ENCODE measurements at regions not wholly inside any gene's neighbourhood (a gene's known extent, or its start where the extent isn't known, plus 50 kb on each side); places are given as distances from the start of the nearest gene placed in this dataset.
"Not testable (repeated sequence)": the region's sequence is repeated elsewhere in the genome, so short reads cannot be mapped to it uniquely, and the experiment has no call there.

DNA sequence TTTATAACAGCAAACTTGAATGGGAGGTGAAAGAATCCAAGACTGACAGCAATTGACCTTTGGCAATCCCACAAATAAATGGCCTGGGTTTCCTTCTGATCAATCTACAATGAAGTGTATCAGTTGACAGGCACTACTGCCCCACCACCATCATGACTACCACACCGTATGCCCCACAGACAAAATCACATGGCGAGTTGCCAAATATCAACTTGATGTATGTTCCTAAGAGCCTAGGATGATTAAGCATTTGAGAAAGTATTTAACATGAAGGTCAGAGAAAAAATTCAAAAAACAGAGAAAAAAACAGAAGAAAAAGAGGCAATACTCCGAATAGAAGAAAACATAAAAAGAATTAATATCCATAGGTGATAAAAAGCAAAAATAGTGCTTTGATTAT lies 215.9 kb upstream of the STAC start:
- in situ Hi-C loops (cut with HindIII; ENCODE audit: low pct_unique_long_range_greater_than_20kb, low sequenced_read_pairs): no loop called here

DNA sequence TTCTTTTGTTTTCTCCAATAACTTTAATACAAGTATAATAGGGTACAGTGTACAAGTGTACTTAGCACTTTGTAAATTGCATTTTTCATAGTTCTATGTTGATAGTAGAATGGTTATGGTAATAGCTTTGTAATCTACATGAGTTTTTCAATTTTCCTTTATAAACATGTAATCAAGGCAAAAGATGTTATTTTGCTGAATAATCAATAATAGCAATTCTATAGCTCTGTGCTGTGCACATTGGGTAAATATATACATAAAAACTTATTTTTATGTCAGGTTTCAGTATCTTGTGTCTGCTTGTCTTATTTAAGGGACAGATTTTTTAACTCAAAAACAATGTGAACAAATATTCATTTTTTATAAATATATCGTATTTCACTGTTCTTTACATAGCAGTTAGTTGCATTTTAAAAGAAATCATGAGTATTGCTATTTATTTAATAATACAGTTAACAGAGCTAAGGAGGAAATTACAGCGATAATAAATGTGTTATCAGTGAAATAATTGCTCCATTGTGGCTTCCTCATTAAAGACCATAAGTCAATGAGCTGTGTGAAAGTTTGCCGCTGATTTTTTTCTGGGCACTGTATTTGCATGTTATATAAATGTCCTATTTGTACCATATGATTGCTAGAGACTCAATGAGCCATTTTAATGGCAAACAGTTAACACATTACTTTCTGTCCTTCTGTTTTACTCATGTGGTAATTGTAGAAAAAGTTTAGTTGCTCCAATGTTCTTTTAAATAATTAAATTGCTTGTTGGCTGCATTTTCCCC lies 214.6 kb upstream of the STAC start:
- in situ Hi-C loops (cut with HindIII; ENCODE audit: low pct_unique_long_range_greater_than_20kb, low sequenced_read_pairs): no loop called here

More for the DNA sequence above, 215.9 kb upstream of the STAC start:
- DNase-seq (ENCODE audit: low read depth): no peak

DNA sequence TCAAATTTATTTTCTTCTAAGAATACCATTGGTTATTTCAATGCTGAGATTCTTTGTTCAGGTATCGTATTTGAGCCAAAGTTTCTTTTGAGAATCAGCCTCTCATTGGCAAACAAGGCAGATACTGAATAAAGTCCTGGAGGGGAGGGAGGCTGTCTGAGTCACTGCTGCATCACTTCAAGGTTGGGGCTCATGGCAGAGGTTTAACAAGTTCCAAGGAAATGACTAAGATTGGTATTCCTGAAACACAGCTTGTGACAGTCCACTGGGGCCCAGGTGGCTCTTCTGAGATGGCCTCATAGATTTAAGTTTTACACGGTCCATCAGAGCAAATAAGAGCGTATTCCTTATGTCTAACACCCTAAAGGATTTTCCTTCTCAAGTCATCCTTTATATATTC lies 213.8 kb upstream of the STAC start:
- peak; percentile 56 for DNase-seq (ENCODE audit: low read depth)
- in situ Hi-C loops (cut with HindIII; ENCODE audit: low pct_unique_long_range_greater_than_20kb, low sequenced_read_pairs): no loop called here

More for the DNA sequence above, 214.6 kb upstream of the STAC start:
- DNase-seq (ENCODE audit: low read depth): no peak

DNA sequence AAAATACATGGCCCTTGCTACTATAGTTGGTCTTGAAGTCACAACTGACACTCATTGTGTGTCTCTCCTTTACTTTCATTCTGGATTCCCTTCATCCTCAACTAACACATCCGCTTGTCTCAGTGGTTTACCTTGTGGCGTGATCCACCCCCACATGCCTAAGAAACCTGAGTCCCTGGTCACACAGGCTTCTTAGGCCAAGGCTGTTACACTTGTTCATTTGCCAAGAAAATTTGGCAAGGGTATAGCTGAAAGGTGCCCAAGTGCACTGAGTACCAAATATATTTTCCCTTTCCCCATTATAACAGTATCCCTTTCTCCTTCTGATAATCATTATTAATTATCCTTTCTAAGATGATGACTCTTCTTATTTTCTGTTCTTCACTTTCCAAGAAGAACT lies 207.6 kb upstream of the STAC start:
- in situ Hi-C loops (cut with HindIII; ENCODE audit: low pct_unique_long_range_greater_than_20kb, low sequenced_read_pairs): no loop called here
- DNase-seq (ENCODE audit: low read depth): no peak

DNA sequence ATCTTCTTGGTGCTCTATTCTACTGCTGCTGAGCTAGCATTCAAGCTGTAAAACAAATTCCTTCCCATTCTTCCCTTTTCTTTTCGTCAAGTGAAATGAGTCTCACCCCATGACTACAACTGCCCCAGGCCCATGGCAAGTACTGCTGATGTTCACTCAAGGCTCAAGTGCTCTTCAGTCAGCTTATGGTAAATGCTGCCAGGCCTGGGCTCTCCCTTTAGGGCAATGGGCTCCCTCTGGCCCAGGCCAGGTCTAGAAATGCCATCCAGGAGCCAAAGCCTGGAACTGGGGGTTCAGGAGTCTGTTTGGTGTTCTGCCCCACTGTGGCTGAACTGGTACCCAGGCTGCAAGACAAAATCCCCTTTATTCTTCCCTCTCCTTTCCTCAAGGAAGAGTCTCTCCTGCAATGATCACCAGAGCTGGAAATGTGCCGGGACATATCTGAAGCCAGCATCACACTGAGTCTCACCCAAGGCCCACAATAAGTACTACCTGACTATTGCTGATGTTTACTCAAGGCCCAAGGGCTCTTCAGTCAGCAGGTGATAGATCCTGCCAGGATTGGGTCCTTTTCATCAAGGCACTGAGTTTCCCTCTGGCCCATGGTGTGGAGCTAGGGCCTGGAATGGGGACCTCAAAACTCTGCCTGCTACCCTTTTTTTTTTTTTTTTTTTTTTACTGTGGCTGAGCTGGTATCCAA lies 205.0 kb upstream of the STAC start:
- in situ Hi-C loops (cut with HindIII; ENCODE audit: low pct_unique_long_range_greater_than_20kb, low sequenced_read_pairs): no loop called here
- no peak for DNase-seq (ENCODE audit: low read depth)

DNA sequence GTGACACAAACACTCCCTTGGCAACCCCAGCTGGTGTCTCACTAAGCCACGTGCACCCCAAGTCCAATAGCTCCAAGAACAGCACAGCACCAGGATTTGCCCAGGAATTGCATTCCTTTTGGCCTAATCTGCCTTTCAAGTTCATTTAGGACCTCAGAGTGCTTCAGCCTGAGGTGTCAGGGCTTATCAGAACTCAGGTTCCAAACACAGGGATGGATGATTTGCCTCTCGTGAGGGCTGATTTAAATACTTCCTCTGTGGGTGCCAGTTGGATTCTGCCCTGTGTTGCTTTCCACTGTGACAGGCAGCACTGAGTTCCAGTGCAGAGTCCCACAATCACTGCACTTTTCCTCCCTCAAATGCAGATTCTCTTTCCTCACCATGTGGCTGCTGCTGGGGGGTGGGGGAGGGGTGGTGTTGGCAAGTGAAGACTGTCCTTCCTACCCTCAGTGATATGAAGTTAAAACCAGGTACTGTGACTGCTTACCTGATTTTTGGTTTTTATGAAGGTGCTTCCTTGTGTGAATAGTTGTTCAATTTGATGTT lies 204.3 kb upstream of the STAC start:
- in situ Hi-C loops (cut with HindIII; ENCODE audit: low pct_unique_long_range_greater_than_20kb, low sequenced_read_pairs): no loop called here
- no peak for DNase-seq (ENCODE audit: low read depth)

- in situ Hi-C loops (cut with HindIII; ENCODE audit: low pct_unique_long_range_greater_than_20kb, low sequenced_read_pairs): no loop called here
- DNase-seq (ENCODE audit: low read depth): no peak
Observed at GRCh38 chr3:36178018-36178417, 202.3 kb upstream of the STAC start.

GRCh38 chr3:36182024-36182423 lies 198.3 kb upstream of the STAC start:
- DNase-seq (ENCODE audit: low read depth): no peak
- in situ Hi-C loops (cut with HindIII; ENCODE audit: low pct_unique_long_range_greater_than_20kb, low sequenced_read_pairs): no loop called here

DNA sequence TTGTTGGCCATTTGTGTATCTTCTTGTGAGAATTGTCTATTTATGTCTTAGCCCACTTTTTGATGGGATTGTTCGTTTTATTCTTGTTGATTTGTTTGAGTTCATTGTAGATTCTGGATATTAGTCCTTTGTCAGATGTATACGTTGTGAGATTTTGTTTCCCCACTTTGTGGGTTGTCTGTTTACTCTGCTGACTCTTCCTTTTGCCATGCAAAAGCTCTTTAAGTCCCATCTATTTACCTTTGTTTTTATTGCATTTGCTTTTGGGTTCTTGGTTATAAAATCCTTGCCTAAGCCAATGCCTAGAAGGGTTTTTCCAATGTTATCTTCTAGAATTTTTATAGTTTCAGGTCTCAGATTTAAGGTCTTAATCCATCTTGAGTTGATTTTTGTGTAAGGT lies 193.1 kb upstream of the STAC start:
- in situ Hi-C loops (cut with HindIII; ENCODE audit: low pct_unique_long_range_greater_than_20kb, low sequenced_read_pairs); DNase-seq (ENCODE audit: low read depth): not testable (repeated sequence)

DNA sequence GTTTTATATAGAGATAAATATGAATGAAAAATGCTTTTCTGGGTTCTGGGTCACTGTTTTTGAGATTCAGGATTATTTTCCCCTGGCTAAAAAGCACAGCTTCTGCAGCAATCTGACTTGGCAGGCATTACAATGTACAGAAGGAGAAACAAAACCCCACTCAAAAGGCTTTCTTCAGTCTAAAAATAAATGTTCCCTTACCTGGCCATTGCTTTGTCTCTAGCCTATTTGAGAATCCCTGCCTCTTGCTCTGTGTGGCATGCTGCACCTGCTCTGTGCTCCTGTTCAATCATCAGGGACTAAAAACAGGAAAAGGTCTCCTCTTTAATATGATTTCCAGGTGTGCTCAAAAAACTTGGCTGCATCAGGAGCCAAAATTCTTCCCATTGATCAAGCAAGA lies 187.4 kb upstream of the STAC start:
- DNase-seq (ENCODE audit: low read depth): no peak
- in situ Hi-C loops (cut with HindIII; ENCODE audit: low pct_unique_long_range_greater_than_20kb, low sequenced_read_pairs): no loop called here

- no peak for DNase-seq (ENCODE audit: low read depth)
- in situ Hi-C loops (cut with HindIII; ENCODE audit: low pct_unique_long_range_greater_than_20kb, low sequenced_read_pairs): no loop called here
Observed at GRCh38 chr3:36193448-36193847, 186.9 kb upstream of the STAC start.

DNA sequence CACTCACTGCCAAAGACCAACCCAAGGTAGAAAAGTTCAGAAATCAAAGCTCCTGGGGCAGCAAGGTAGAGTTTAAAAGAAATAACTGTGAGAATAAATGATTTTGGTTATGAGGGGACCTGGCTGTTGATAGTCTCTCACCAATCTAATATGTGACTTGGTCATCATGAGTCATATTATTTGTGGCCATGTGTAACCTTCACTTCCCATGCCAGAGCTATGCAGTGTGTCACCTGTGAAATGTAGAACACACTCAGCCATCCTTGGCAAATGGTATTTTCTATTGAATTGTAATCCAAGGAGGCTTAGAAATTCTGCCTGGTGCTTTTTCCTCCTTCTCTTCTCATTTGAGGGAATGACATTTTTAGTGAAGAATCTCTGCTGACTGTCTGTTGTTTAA lies 184.2 kb upstream of the STAC start:
- in situ Hi-C loops (cut with HindIII; ENCODE audit: low pct_unique_long_range_greater_than_20kb, low sequenced_read_pairs): no loop called here
- no peak for DNase-seq (ENCODE audit: low read depth)

GRCh38 chr3:36197151-36197550 lies 183.2 kb upstream of the STAC start:
- in situ Hi-C loops (cut with HindIII; ENCODE audit: low pct_unique_long_range_greater_than_20kb, low sequenced_read_pairs): no loop called here
- DNase-seq (ENCODE audit: low read depth): no peak

- in situ Hi-C loops (cut with HindIII; ENCODE audit: low pct_unique_long_range_greater_than_20kb, low sequenced_read_pairs): no loop called here
Observed at GRCh38 chr3:36201546-36201945, 178.8 kb upstream of the STAC start.

GRCh38 chr3:36206956-36207580 lies 173.2 kb upstream of the STAC start:
- in situ Hi-C loops (cut with HindIII; ENCODE audit: low pct_unique_long_range_greater_than_20kb, low sequenced_read_pairs): no loop called here
- DNase-seq (ENCODE audit: low read depth): no peak

More at GRCh38 chr3:36201546-36201945, 178.8 kb upstream of the STAC start:
- no peak for DNase-seq (ENCODE audit: low read depth)

DNA sequence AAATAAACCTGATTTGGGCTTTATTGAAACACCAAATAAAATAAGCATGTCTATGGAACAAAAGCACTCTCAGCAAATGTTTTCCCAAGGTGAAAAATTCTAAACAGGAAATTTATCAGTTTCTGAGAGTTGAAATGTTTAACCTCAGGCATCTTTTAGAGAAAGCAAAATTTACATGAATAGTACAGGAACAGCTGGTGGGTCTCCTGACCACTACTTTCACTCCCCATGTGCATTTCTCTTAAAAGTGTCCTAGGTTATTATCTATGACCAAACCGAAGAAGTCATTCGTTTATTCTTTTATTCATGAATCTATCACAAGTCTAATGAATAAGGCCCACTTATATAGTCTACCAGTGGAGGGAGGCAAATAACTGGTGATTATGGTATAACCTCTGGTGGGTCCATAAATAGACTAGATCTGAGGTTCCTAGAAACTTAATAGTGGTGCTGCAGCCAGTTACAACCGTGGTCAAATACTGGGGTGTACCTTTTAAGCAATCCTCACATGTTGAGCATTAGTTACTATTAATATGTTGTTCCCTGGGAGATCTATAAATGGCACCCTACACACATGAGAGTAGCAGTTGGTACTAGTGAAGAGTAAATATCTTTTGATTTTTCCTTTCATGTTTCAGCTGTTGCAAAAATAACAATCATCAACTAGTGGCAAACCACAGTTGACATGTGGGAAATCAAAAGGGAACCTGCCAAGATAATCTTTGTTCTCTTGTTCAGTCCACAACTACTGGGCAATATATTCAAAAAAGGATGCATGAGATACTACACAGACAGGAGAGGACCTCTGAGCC lies 169.3 kb upstream of the STAC start:
- no peak for DNase-seq (ENCODE audit: low read depth)

GRCh38 chr3:36211652-36211999 lies 168.7 kb upstream of the STAC start:
- in situ Hi-C loops (cut with HindIII; ENCODE audit: low pct_unique_long_range_greater_than_20kb, low sequenced_read_pairs): no loop called here
- no peak for DNase-seq (ENCODE audit: low read depth)

More for the DNA sequence above, 169.3 kb upstream of the STAC start:
- in situ Hi-C loops (cut with HindIII; ENCODE audit: low pct_unique_long_range_greater_than_20kb, low sequenced_read_pairs): no loop called here

DNA sequence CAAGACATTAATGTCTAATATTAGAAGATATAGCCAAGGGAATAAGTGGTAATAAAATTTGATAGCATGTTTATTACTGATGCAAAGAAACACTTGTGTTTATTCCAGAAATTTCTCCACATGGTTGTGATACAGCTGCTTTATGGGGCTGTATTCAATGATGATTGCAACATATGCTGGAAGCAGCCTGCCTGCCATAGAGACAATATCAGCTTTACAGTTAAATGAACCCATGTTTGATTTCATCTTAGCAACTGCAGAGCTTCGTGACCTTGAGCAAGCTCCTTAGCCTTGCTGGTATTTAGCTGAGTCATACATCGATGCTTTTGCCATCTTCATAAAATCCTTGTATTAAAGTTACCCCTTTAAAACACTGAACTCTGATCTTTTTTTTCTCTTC lies 168.1 kb upstream of the STAC start:
- in situ Hi-C loops (cut with HindIII; ENCODE audit: low pct_unique_long_range_greater_than_20kb, low sequenced_read_pairs): no loop called here
- no peak for DNase-seq (ENCODE audit: low read depth)
